Suprapubic skin (tissue), 4 donors: ENCODE measurements at regions not wholly inside any gene's neighbourhood (a gene's known extent, or its start where the extent isn't known, plus 50 kb on each side); places are given as distances from the start of the nearest gene placed in this dataset.

Source experiments
- EP300 ChIP-seq: sonication (generic); formaldehyde crosslinking; IDR thresholded peaks from one replicate; pipeline ENCODE4 v1.6.1; 2017; ENCODE audit warnings: antibody characterized with exemption
- POLR2A ChIP-seq, 2 donors: fragments of 450-650 bp; IDR thresholded peaks; one replicate each; pipeline ENCODE4 v1.6.1; 2017; ENCODE audit warnings: antibody characterized with exemption in 2 of 2, mild to moderate bottlenecking in 2 of 2, moderate library complexity in 2 of 2
- POLR2AphosphoS5 ChIP-seq, 3 donors: sonication (generic); formaldehyde crosslinking; IDR thresholded peaks; one replicate each; pipeline ENCODE4 v1.6.1; 2017; ENCODE audit warnings: antibody characterized with exemption in 3 of 3
- TF ChIP-seq, protein P1 (sequence below), 2 donors: fragments of 200-600 bp in 1 of 2; fragments of 450-650 bp in 1 of 2; sonication (generic) in 1 of 2; IDR thresholded peaks; one replicate each; pipeline ENCODE4 v1.5.1; 2016 to 2019; ENCODE audit warnings: antibody characterized with exemption in 2 of 2, mild to moderate bottlenecking in 1 of 2, moderate library complexity in 1 of 2

- TF ChIP-seq POLR2AphosphoS5 (IDR thresholded peaks at IDR 0.05) (no peak), POLR2A (IDR thresholded peaks at IDR 0.05) (no peak), EP300 (no peak)
- TF ChIP-seq, protein P1, sequence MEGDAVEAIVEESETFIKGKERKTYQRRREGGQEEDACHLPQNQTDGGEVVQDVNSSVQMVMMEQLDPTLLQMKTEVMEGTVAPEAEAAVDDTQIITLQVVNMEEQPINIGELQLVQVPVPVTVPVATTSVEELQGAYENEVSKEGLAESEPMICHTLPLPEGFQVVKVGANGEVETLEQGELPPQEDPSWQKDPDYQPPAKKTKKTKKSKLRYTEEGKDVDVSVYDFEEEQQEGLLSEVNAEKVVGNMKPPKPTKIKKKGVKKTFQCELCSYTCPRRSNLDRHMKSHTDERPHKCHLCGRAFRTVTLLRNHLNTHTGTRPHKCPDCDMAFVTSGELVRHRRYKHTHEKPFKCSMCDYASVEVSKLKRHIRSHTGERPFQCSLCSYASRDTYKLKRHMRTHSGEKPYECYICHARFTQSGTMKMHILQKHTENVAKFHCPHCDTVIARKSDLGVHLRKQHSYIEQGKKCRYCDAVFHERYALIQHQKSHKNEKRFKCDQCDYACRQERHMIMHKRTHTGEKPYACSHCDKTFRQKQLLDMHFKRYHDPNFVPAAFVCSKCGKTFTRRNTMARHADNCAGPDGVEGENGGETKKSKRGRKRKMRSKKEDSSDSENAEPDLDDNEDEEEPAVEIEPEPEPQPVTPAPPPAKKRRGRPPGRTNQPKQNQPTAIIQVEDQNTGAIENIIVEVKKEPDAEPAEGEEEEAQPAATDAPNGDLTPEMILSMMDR (IDR thresholded peaks at IDR 0.05), result no peak
Observed at GRCh38 chr7:54429111-54429510, 113.1 kb upstream of the VSTM2A start.
